Astrocyte (in vitro differentiated cells and primary cell): ENCODE measurements at regions not wholly inside any gene's neighbourhood (a gene's known extent, or its start where the extent isn't known, plus 50 kb on each side); places are given as distances from the start of the nearest gene placed in this dataset.

Experiments used
- DNase-seq: peaks from one replicate; pipeline ENCODE4 v3.0.0-alpha.2; 2010; ENCODE audit warnings: low read depth
- FAIRE-seq: peaks from 2 replicates; lab custom pipeline; 2011; peaks lifted over from hg19 to GRCh38; lab: Jason Lieb, UNC
- H2AFZ ChIP-seq: 2 replicates; pipeline ENCODE4 v1.6.0; 2012; ENCODE audit warnings: low read depth, low read length, inconsistent platforms
- H3K27ac ChIP-seq: 2 replicates; pipeline ENCODE4 v1.5.1; 2011; ENCODE audit warnings: low read depth, low read length, inconsistent platforms
- H3K27me3 ChIP-seq: 2 replicates; pipeline ENCODE4 v1.6.0; 2011; ENCODE audit warnings: low read length, inconsistent platforms; ENCODE audit not compliant: insufficient read depth
- H3K36me3 ChIP-seq: 2 replicates; pipeline ENCODE4 v1.5.1; 2011; ENCODE audit warnings: low read length, inconsistent platforms; ENCODE audit not compliant: insufficient read depth
- H3K4me1 ChIP-seq: 2 replicates; pipeline ENCODE4 v1.5.1; 2011; ENCODE audit warnings: low read length, inconsistent platforms; ENCODE audit not compliant: insufficient read depth
- H3K4me2 ChIP-seq: 2 replicates; pipeline ENCODE4 v1.6.0; 2012; ENCODE audit warnings: low read length, inconsistent platforms
- H3K4me3 ChIP-seq: 2 replicates; pipeline ENCODE4 v1.5.1; 2011; ENCODE audit warnings: low read depth, mild to moderate bottlenecking, low read length, inconsistent platforms; ENCODE audit not compliant: insufficient read depth
- H3K79me2 ChIP-seq: 2 replicates; pipeline ENCODE4 v1.6.0; 2012; ENCODE audit warnings: mild to moderate bottlenecking, low read length, inconsistent platforms; ENCODE audit not compliant: insufficient read depth
- H3K9ac ChIP-seq: 2 replicates; pipeline ENCODE4 v1.6.0; 2012; ENCODE audit warnings: mild to moderate bottlenecking, low read length, inconsistent platforms
- H3K9me3 ChIP-seq: 2 replicates; pipeline ENCODE4 v1.5.1; 2012; ENCODE audit warnings: low read depth, mild to moderate bottlenecking, low read length, inconsistent platforms; ENCODE audit not compliant: insufficient read depth
- H4K20me1 ChIP-seq: 2 replicates; pipeline ENCODE4 v1.6.0; 2012; ENCODE audit warnings: low read length, inconsistent platforms; ENCODE audit not compliant: insufficient read depth
- H3K27ac Mint-ChIP-seq: one replicate; pipeline ENCODE4 v1.8.0; 2021; ENCODE audit warnings: mild to moderate bottlenecking, mixed read lengths; ENCODE audit not compliant: unreplicated experiment
- H3K27me3 Mint-ChIP-seq: one replicate; pipeline ENCODE4 v1.8.0; 2021; ENCODE audit warnings: low read depth, mixed read lengths; ENCODE audit not compliant: unreplicated experiment
- H3K36me3 Mint-ChIP-seq: one replicate; pipeline ENCODE4 v1.8.0; 2021; ENCODE audit warnings: low read depth, mixed read lengths; ENCODE audit not compliant: unreplicated experiment
- H3K4me1 Mint-ChIP-seq: one replicate; pipeline ENCODE4 v1.8.0; 2021; ENCODE audit warnings: low read depth, mixed read lengths; ENCODE audit not compliant: unreplicated experiment
- H3K4me3 Mint-ChIP-seq: one replicate; pipeline ENCODE4 v1.8.0; 2021; ENCODE audit warnings: mild to moderate bottlenecking, moderate library complexity, mixed read lengths; ENCODE audit not compliant: unreplicated experiment
- H3K9me3 Mint-ChIP-seq: one replicate; pipeline ENCODE4 v1.8.0; 2021; ENCODE audit warnings: mild to moderate bottlenecking, mixed read lengths; ENCODE audit not compliant: unreplicated experiment
- CTCF ChIP-seq: IDR thresholded peaks from 2 replicates; pipeline ENCODE4 v1.5.1; 2011; ENCODE audit warnings: low read depth, mild to moderate bottlenecking, inconsistent platforms, low read length, moderate library complexity; ENCODE audit not compliant: insufficient read depth
- EZH2 ChIP-seq: IDR thresholded peaks from 2 replicates; pipeline ENCODE4 v1.6.1; 2012; ENCODE audit warnings: mild to moderate bottlenecking, low read length, inconsistent platforms; ENCODE audit not compliant: insufficient read depth

- no peaks in the 10 kb centered on the region for H3K27me3 ChIP-seq
- no peak overlapping the region for H2AFZ ChIP-seq
- FAIRE-seq: no peak
- H3K4me3 ChIP-seq: no peak overlapping the region
- H3K4me1 ChIP-seq: no peaks in the 10 kb centered on the region
- H3K4me3 Mint-ChIP-seq: no peak overlapping the region
- H3K27ac Mint-ChIP-seq: no peak overlapping the region
- H4K20me1 ChIP-seq: no peaks in the 10 kb centered on the region
- DNase-seq: no peak
- no peaks in the 10 kb centered on the region for H3K36me3 ChIP-seq
- H3K9ac ChIP-seq: no peak overlapping the region
- TF ChIP-seq EZH2 (no peak), CTCF (no peak)
- H3K9me3 Mint-ChIP-seq: peaks cover 2% of the 10 kb centered on the region
- no peaks in the 10 kb centered on the region for H3K4me1 Mint-ChIP-seq
- no peak overlapping the region for H3K27ac ChIP-seq
- no peaks in the 10 kb centered on the region for H3K36me3 Mint-ChIP-seq
- H3K4me2 ChIP-seq: no peak overlapping the region
- H3K27me3 Mint-ChIP-seq: no peaks in the 10 kb centered on the region
- peaks cover 3% of the 10 kb centered on the region for H3K9me3 ChIP-seq
- no peaks in the 10 kb centered on the region for H3K79me2 ChIP-seq
Observed at GRCh38 chr5:39622281-39622680, 197.5 kb upstream of the DAB2 start.

GRCh38 chr5:39619168-39619818 is 194.5 kb upstream of the DAB2 start:
- no peaks in the 10 kb centered on the region for H3K27me3 Mint-ChIP-seq
- no peaks in the 10 kb centered on the region for H3K4me1 Mint-ChIP-seq
- Histone ChIP-seq H3K36me3 (no peaks in the 10 kb centered on the region), H3K4me3 (no peak overlapping the region), H4K20me1 (no peaks in the 10 kb centered on the region), H3K9ac (no peak overlapping the region), H3K9me3 (peaks cover 3% of the 10 kb centered on the region), H3K4me2 (no peak overlapping the region), H3K27ac (no peak overlapping the region), H3K4me1 (no peaks in the 10 kb centered on the region), H3K79me2 (no peaks in the 10 kb centered on the region), H2AFZ (no peak overlapping the region), H3K27me3 (no peaks in the 10 kb centered on the region)
- no peak for FAIRE-seq
- H3K27ac Mint-ChIP-seq: no peak overlapping the region
- DNase-seq: no peak
- H3K9me3 Mint-ChIP-seq: peaks cover 2% of the 10 kb centered on the region
- H3K36me3 Mint-ChIP-seq: no peaks in the 10 kb centered on the region
- TF ChIP-seq CTCF: no peak
- TF ChIP-seq EZH2: no peak
- H3K4me3 Mint-ChIP-seq: no peak overlapping the region

GRCh38 chr5:39618391-39618790 is 193.6 kb upstream of the DAB2 start:
- H3K4me2 ChIP-seq: no peak overlapping the region
- Mint-ChIP-seq H3K27ac (no peak overlapping the region), H3K4me1 (no peaks in the 10 kb centered on the region), H3K9me3 (peaks cover 2% of the 10 kb centered on the region), H3K36me3 (no peaks in the 10 kb centered on the region), H3K27me3 (no peaks in the 10 kb centered on the region), H3K4me3 (no peak overlapping the region)
- H3K27ac ChIP-seq: no peak overlapping the region
- H3K4me3 ChIP-seq: no peak overlapping the region
- FAIRE-seq (peak; percentile 20), DNase-seq (no peak)
- peaks cover 3% of the 10 kb centered on the region for H3K9me3 ChIP-seq
- TF ChIP-seq EZH2 (no peak), CTCF (no peak)
- no peaks in the 10 kb centered on the region for H3K36me3 ChIP-seq
- no peaks in the 10 kb centered on the region for H3K27me3 ChIP-seq
- H2AFZ ChIP-seq: no peak overlapping the region
- no peaks in the 10 kb centered on the region for H3K4me1 ChIP-seq
- no peaks in the 10 kb centered on the region for H3K79me2 ChIP-seq
- no peak overlapping the region for H3K9ac ChIP-seq
- H4K20me1 ChIP-seq: no peaks in the 10 kb centered on the region
